T-helper 2 cell treated with Interferon-gamma antibody and Interleukin-4, amounts not matched to agents 5 μg/mL and 100 μg/mL, for 36 hours (primary cell): ENCODE measurements at regions not wholly inside any gene's neighbourhood (a gene's known extent, or its start where the extent isn't known, plus 50 kb on each side); places are given as distances from the start of the nearest gene placed in this dataset.
A peak's percentile ranks its signal among the peaks of the same experiment; 100 is the strongest.

Experiments
- DNase-seq: peaks from one replicate; pipeline ENCODE4 v3.0.0; 2021; ENCODE audit warnings: low spot score
- H3K27ac Mint-ChIP-seq: one replicate; pipeline ENCODE4 v1.8.0; 2021; ENCODE audit warnings: mild to moderate bottlenecking, mixed read lengths
- H3K27me3 Mint-ChIP-seq: one replicate; pipeline ENCODE4 v1.8.0; 2021; ENCODE audit warnings: low read depth, mixed read lengths
- H3K36me3 Mint-ChIP-seq: one replicate; pipeline ENCODE4 v1.8.0; 2021; ENCODE audit warnings: low read depth, mixed read lengths
- H3K4me1 Mint-ChIP-seq: one replicate; pipeline ENCODE4 v1.8.0; 2021; ENCODE audit warnings: low read depth, mixed read lengths
- H3K4me3 Mint-ChIP-seq: one replicate; pipeline ENCODE4 v1.8.0; 2022; ENCODE audit warnings: mild to moderate bottlenecking, moderate library complexity, mixed read lengths
- H3K9me3 Mint-ChIP-seq: one replicate; pipeline ENCODE4 v1.8.0; 2021; ENCODE audit warnings: mixed read lengths

DNA sequence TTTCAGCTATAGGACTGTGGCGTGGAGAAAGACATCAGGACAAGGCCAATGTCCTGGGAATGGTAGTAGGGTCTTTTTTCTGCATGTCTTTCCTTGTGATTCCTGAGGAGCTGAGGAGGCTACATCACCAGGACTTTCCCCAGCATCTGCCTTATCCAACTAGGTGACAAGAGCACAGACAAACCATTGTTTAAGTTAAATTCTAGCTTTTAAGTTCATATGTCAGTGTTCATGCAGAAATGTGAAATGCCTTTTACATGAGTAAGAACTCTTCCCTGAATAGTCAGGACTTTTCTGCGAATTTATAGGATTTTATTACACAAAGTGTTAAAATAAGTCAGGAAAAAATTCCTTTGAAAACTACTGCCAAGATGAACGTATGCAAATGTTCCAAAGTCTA is 154.2 kb downstream of the PTGER3 start:
- Mint-ChIP-seq H3K36me3 (no peaks in the 10 kb centered on the region), H3K4me3 (no peak overlapping the region), H3K4me1 (peaks cover 7% of the 10 kb centered on the region), H3K27me3 (peaks cover 42% of the 10 kb centered on the region), H3K27ac (no peak overlapping the region), H3K9me3 (no peaks in the 10 kb centered on the region)
- DNase-seq: no peak

DNA sequence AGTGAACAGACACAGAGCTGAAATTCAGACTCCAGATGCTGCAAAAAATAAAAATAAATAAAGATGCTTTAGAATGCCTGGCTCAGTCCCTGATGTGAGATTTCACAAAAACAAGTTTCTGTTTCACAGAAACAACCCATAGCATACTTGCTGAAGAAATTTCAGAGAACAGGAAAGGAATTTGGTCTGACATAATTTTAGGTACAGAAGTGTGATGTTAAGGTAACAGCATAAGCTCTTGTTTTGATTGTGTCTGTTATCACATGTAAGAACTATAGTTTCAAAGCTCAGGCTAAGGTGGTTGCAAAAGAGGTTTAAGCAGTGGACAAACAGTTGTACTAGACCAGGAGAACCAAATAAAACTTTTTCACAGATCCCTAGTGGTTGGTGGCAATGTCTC is 152.1 kb downstream of the PTGER3 start:
- no peak overlapping the region for H3K27ac Mint-ChIP-seq
- H3K4me3 Mint-ChIP-seq: peak overlapping the region; percentile 1
- H3K27me3 Mint-ChIP-seq: peaks cover 39% of the 10 kb centered on the region
- no peaks in the 10 kb centered on the region for H3K9me3 Mint-ChIP-seq
- H3K4me1 Mint-ChIP-seq: peaks cover 7% of the 10 kb centered on the region
- DNase-seq: no peak
- H3K36me3 Mint-ChIP-seq: no peaks in the 10 kb centered on the region

DNA sequence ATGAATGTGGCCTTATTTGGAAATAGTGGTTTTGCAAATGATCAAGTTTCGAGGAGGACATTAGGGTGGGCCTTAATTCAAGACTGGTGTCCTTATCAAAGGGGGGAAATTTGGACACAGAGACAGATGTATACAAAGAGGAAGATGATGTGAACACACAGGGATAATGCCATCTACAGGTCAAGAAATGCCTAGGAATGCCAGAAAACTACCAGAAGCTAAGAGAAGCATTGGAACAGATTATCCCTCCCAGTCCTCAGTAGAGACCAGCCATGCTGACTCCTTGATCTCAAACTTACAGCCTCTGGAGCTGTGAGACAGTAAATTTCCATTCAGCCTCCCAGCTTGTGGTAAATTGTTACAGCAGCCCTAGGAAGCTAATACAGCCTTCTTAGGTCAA is 151.4 kb downstream of the PTGER3 start:
- H3K9me3 Mint-ChIP-seq: no peaks in the 10 kb centered on the region
- H3K36me3 Mint-ChIP-seq: no peaks in the 10 kb centered on the region
- no peak overlapping the region for H3K27ac Mint-ChIP-seq
- peaks cover 7% of the 10 kb centered on the region for H3K4me1 Mint-ChIP-seq
- no peak overlapping the region for H3K4me3 Mint-ChIP-seq
- H3K27me3 Mint-ChIP-seq: peaks cover 37% of the 10 kb centered on the region
- DNase-seq: no peak

DNA sequence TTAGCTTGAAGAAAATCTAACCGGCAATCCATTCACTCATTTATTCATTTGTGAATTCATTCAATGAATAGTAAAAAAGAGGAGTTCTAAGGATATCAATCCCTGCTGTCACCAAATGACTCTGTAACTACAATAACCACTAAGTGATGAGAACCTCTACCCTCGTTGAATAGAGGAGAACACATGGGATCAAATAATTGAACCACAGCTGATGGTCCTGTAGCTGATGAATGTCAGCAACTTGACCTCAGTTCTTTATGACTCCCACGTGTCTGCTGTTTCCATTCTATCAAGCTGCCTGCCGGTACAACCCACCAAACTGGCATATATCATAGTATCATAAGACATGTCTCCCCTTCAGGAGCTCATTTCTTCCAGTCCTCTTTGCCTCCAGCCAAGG is 150.3 kb downstream of the PTGER3 start:
- DNase-seq: no peak
- Mint-ChIP-seq H3K4me3 (no peak overlapping the region), H3K27me3 (peaks cover 38% of the 10 kb centered on the region), H3K4me1 (peaks cover 7% of the 10 kb centered on the region), H3K36me3 (no peaks in the 10 kb centered on the region), H3K9me3 (no peaks in the 10 kb centered on the region), H3K27ac (no peak overlapping the region)

- Mint-ChIP-seq H3K27me3 (peaks cover 34% of the 10 kb centered on the region), H3K36me3 (no peaks in the 10 kb centered on the region), H3K27ac (no peak overlapping the region), H3K4me3 (no peak overlapping the region), H3K9me3 (no peaks in the 10 kb centered on the region), H3K4me1 (peaks cover 6% of the 10 kb centered on the region)
- DNase-seq: no peak
Measured at GRCh38 chr1:70899735-70900134, 147.9 kb downstream of the PTGER3 start.

- H3K4me3 Mint-ChIP-seq: no peak overlapping the region
- no peak overlapping the region for H3K27ac Mint-ChIP-seq
- peaks cover 27% of the 10 kb centered on the region for H3K27me3 Mint-ChIP-seq
- H3K36me3 Mint-ChIP-seq: no peaks in the 10 kb centered on the region
- no peak for DNase-seq
- no peaks in the 10 kb centered on the region for H3K4me1 Mint-ChIP-seq
- H3K9me3 Mint-ChIP-seq: no peaks in the 10 kb centered on the region
Measured at GRCh38 chr1:70902211-70902610, 145.4 kb downstream of the PTGER3 start.

DNA sequence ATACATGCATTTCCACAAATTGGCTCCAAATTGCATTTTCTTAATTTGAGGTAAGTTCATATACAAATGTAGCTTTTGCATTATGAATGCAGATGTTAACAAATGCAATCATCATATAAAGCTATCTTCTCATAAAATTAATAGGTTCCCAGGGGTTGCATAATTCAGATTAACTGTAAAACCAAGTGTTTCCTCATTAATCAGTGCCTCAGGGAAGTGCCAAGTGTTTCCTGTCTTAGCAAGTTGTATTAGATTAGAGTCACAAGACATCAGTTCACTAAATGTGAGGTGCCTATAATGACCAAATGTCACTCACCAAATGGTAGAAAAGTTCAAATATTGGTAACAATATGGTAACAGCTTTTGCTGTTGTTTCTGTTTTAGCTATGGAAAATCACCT is 140.8 kb downstream of the PTGER3 start:
- Mint-ChIP-seq H3K9me3 (peaks cover 6% of the 10 kb centered on the region), H3K27ac (no peak overlapping the region), H3K4me3 (no peak overlapping the region), H3K27me3 (peaks cover 8% of the 10 kb centered on the region), H3K36me3 (peaks cover 5% of the 10 kb centered on the region), H3K4me1 (peaks cover 17% of the 10 kb centered on the region)
- DNase-seq: no peak

DNA sequence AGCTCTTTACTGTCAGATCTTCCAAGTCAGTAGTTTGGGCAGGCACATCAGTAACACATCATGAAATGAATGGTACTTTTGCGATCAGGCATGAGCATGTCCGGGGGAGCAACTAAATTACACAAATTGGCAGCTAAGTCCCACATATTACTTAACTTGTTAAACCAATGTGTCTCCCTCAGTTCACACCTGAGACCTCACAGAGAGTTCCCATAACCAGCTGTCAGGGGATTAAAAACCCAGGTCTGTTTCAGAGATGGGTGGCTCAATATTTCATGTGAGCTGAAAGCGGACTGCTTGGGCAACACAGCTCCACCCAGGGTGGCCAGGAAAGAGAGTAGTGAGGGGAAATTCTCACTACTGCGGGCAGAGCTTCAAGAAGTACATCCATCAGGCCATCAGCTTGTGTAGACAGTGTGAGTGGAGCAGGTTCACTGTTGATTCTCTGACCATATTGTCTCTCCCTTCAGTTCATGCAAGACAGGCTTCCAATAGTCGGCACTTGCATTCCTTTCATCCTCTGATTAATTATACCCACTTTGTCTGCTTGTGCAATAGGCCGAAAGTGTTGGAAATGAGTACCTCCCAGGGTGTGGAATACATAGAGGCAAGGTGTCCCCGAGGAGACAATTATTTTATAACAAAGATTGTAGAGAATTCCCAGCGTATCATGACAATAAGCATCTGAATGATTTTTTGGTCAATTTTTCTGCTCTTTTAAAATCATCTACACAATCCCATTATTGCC is 139.9 kb downstream of the PTGER3 start:
- peaks cover 17% of the 10 kb centered on the region for H3K4me1 Mint-ChIP-seq
- H3K9me3 Mint-ChIP-seq: peaks cover 6% of the 10 kb centered on the region
- no peak overlapping the region for H3K4me3 Mint-ChIP-seq
- peaks cover 11% of the 10 kb centered on the region for H3K36me3 Mint-ChIP-seq
- H3K27me3 Mint-ChIP-seq: peaks cover 5% of the 10 kb centered on the region
- no peak overlapping the region for H3K27ac Mint-ChIP-seq
- no peak for DNase-seq

DNA sequence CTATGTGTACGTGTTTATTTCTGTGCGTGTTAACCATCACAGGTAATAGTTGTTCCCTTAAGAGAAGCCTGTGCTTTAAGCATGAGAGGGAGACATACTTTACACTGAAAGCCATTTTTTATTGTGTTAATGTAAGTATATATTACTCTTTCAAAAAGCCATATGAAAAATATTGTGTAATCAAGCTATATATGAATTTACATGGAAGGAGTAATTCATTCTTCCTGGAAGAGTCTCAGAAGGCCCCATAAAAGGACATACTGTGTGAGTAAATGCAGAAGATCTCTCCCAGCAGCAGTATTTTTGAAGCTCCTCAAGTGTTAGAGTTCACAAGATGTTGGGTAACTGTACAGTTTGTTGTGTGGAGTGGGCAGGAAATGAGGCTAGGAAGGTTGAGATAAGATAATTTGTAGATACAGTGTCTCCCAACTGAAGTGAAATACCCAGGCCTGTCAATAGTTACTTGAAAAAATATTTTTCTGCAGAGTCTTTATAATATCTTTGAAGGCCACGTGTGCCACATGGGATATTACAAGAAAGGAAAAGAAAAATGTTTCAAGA is 138.3 kb downstream of the PTGER3 start:
- Mint-ChIP-seq H3K27me3 (peaks cover 5% of the 10 kb centered on the region), H3K4me1 (peaks cover 17% of the 10 kb centered on the region), H3K27ac (peak overlapping the region; percentile 83), H3K4me3 (peak overlapping the region; percentile 41), H3K36me3 (peaks cover 11% of the 10 kb centered on the region), H3K9me3 (peaks cover 6% of the 10 kb centered on the region)
- no peak for DNase-seq

GRCh38 chr1:70910013-70910412 is 137.6 kb downstream of the PTGER3 start:
- H3K4me1 Mint-ChIP-seq: peaks cover 19% of the 10 kb centered on the region
- peak overlapping the region; percentile 83 for H3K27ac Mint-ChIP-seq
- H3K9me3 Mint-ChIP-seq: peaks cover 7% of the 10 kb centered on the region
- H3K36me3 Mint-ChIP-seq: peaks cover 11% of the 10 kb centered on the region
- H3K4me3 Mint-ChIP-seq: peak overlapping the region; percentile 41
- peak; percentile 40 for DNase-seq
- H3K27me3 Mint-ChIP-seq: peaks cover 5% of the 10 kb centered on the region

DNA sequence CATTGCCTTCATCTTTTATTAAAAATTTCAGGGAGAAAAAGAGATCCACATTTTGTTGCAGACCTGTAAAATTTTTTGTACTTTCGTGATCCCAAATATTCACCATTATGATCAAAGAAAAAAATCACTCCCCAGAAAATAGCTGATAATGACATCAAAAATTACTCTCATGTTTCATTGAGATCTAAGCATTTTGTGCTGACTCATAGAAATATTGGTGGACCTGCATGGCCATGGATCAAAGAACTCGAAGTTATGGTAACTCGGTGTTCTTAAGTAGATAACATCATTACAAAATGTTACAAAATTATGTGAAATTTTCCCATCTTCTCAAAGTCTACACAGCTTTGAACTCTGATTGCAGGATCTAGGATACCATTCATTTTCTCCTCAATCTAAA is 135.8 kb downstream of the PTGER3 start:
- peaks cover 5% of the 10 kb centered on the region for H3K27me3 Mint-ChIP-seq
- H3K9me3 Mint-ChIP-seq: peaks cover 10% of the 10 kb centered on the region
- DNase-seq: no peak
- peaks cover 13% of the 10 kb centered on the region for H3K36me3 Mint-ChIP-seq
- no peak overlapping the region for H3K4me3 Mint-ChIP-seq
- no peak overlapping the region for H3K27ac Mint-ChIP-seq
- H3K4me1 Mint-ChIP-seq: peaks cover 33% of the 10 kb centered on the region

- Mint-ChIP-seq H3K4me1 (peaks cover 26% of the 10 kb centered on the region), H3K9me3 (peaks cover 16% of the 10 kb centered on the region), H3K27ac (no peak overlapping the region), H3K27me3 (peaks cover 3% of the 10 kb centered on the region), H3K36me3 (peaks cover 13% of the 10 kb centered on the region), H3K4me3 (no peak overlapping the region)
- no peak for DNase-seq
Measured at GRCh38 chr1:70914224-70914623, 133.4 kb downstream of the PTGER3 start.

GRCh38 chr1:70915258-70916033 is 132.2 kb downstream of the PTGER3 start:
- H3K27ac Mint-ChIP-seq: peak overlapping the region; percentile 81
- H3K4me3 Mint-ChIP-seq: peak overlapping the region; percentile 49
- peaks cover 22% of the 10 kb centered on the region for H3K9me3 Mint-ChIP-seq
- DNase-seq: no peak
- H3K36me3 Mint-ChIP-seq: peaks cover 13% of the 10 kb centered on the region
- peaks cover 3% of the 10 kb centered on the region for H3K27me3 Mint-ChIP-seq
- H3K4me1 Mint-ChIP-seq: peaks cover 18% of the 10 kb centered on the region

- Mint-ChIP-seq H3K4me1 (peaks cover 18% of the 10 kb centered on the region), H3K27me3 (peaks cover 3% of the 10 kb centered on the region), H3K4me3 (peak overlapping the region; percentile 49), H3K27ac (peak overlapping the region; percentile 81), H3K36me3 (peaks cover 12% of the 10 kb centered on the region), H3K9me3 (peaks cover 25% of the 10 kb centered on the region)
- no peak for DNase-seq
Measured at GRCh38 chr1:70916034-70916427, 131.6 kb downstream of the PTGER3 start.
